ENCODE measurements at regions not wholly inside any gene's neighbourhood (a gene's known extent, or its start where the extent isn't known, plus 50 kb on each side); places are given as distances from the start of the nearest gene placed in this dataset.
"Not testable (repeated sequence)": the region's sequence is repeated elsewhere in the genome, so short reads cannot be mapped to it uniquely, and the experiment has no call there.

GRCh38 chr4:38386654-38387188 lies 277.3 kb upstream of the KLF3 start:
- WGBS, 10 experiments, result 40 to 100% (median 88%) methylated on average over 1 to 2 of the region's 2 CpGs
- ATAC-seq (replicated peaks in 6 of 8), result no peak
- Histone ChIP-seq H3K27ac (no peak overlapping the region), H3K4me1 (replicated peaks in 1 of 2) (peaks cover 33 to 37% of the 10 kb centered on the region in 2 donors), H3K4me3 (no peak overlapping the region)
- in situ Hi-C loops (cut with MboI; ENCODE audit: low pct_unique_long_range_greater_than_20kb in 2 of 9, low sequenced_read_pairs in 9 of 9, unreplicated experiment in 9 of 9), result no loop called here

- Histone ChIP-seq H3K27ac (no peak overlapping the region), H3K4me3 (no peak overlapping the region), H3K4me1 (replicated peaks in 1 of 2) (peaks cover 33 to 36% of the 10 kb centered on the region in 2 donors)
- 17 to 100% (median 77%) methylated on average over 1 of the region's 1 CpG; no CpG with 5 or more reads in 2 of the 10 experiments for WGBS, 10 experiments
- ATAC-seq (replicated peaks in 6 of 8), result peak in 2 of 8 experiments; percentile 24 to 45
- in situ Hi-C loops (cut with MboI; ENCODE audit: low pct_unique_long_range_greater_than_20kb in 2 of 9, low sequenced_read_pairs in 9 of 9, unreplicated experiment in 9 of 9), result no loop called here
Measured at GRCh38 chr4:38387348-38387747, 276.7 kb upstream of the KLF3 start.

GRCh38 chr4:38387819-38388218 lies 276.2 kb upstream of the KLF3 start:
- 67 to 100% (median 98%) methylated on average over 1 to 5 of the region's 5 CpGs; no CpG with 5 or more reads in 1 of the 10 experiments for WGBS, 10 experiments
- Histone ChIP-seq H3K27ac (no peak overlapping the region), H3K4me1 (replicated peaks in 1 of 2) (peaks cover 28 to 32% of the 10 kb centered on the region in 2 donors), H3K4me3 (no peak overlapping the region)
- no peak for ATAC-seq (replicated peaks in 6 of 8)
- in situ Hi-C loops (cut with MboI; ENCODE audit: low pct_unique_long_range_greater_than_20kb in 2 of 9, low sequenced_read_pairs in 9 of 9, unreplicated experiment in 9 of 9), result no loop called here

DNA sequence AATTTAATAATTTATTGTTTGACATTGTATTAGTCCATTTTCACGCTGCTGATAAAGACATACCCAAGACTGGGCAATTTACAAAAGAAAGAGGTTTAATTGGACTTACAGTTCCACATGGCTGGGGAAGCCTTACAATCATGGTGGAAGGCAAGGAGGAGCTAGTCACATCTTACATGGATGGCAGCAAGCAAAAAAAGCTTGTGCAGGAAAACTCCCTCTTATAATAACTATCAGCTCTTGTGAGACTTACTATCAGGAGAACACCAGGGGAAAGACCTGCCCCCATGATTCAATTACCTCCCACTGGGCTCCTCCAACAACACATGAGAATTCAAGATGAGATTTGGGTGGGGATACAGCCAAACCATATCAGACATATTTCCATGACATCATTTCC lies 275.1 kb upstream of the KLF3 start:
- ATAC-seq (replicated peaks in 6 of 8); H3K27ac ChIP-seq; in situ Hi-C loops (cut with MboI; ENCODE audit: low pct_unique_long_range_greater_than_20kb in 2 of 9, low sequenced_read_pairs in 9 of 9, unreplicated experiment in 9 of 9); H3K4me3 ChIP-seq: not testable (repeated sequence)
- H3K4me1 ChIP-seq (replicated peaks in 1 of 2), result peaks cover 19 to 21% of the 10 kb centered on the region in 2 donors
- 0 to 71% (median 52%) methylated on average over 1 of the region's 1 CpG; no CpG with 5 or more reads in 6 of the 10 experiments for WGBS, 10 experiments

DNA sequence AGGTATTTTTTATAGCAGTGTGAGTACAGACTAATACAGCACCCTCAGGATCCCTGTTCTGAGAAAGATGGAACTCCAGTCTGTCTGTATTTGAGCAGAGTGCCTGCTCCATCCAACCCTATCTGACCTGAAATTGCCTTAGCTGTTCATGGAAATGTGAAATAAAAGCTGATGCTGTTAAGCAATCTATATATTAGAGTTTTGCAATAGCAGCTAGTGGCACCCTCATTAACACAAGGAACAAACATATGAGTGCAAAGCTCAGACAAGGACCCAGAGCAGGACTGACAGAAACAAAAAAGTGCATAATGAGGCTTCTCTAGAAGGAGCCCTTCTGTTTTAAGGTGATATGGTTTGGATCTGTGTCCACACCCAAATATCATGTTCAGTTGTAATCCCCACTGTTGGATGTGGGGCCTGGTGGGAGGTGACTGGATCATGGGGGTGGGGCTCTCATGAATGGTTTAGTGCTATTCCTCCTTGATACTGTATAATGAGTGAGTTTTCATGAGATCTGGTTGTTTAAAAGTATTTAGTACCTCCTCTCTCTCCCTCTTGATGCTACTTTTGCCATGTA lies 272.9 kb upstream of the KLF3 start:
- H3K4me3 ChIP-seq, result no peak overlapping the region
- in situ Hi-C loops (cut with MboI; ENCODE audit: low pct_unique_long_range_greater_than_20kb in 2 of 9, low sequenced_read_pairs in 9 of 9, unreplicated experiment in 9 of 9), result no loop called here
- H3K4me1 ChIP-seq (replicated peaks in 1 of 2), result no peaks in the 10 kb centered on the region
- no peak for ATAC-seq (replicated peaks in 6 of 8)
- no peak overlapping the region for H3K27ac ChIP-seq

GRCh38 chr4:38392223-38392855 lies 271.7 kb upstream of the KLF3 start:
- WGBS, 10 experiments, result 11 to 100% (median 95%) methylated on average over 1 of the region's 1 CpG; no CpG with 5 or more reads in 2 of the 10 experiments
- in situ Hi-C loops (cut with MboI; ENCODE audit: low pct_unique_long_range_greater_than_20kb in 2 of 9, low sequenced_read_pairs in 9 of 9, unreplicated experiment in 9 of 9), result no loop called here
- H3K27ac ChIP-seq, result no peak overlapping the region
- no peak for ATAC-seq (replicated peaks in 6 of 8)
- no peak overlapping the region for H3K4me3 ChIP-seq
- no peaks in the 10 kb centered on the region for H3K4me1 ChIP-seq (replicated peaks in 1 of 2)

GRCh38 chr4:38396091-38396490 lies 267.9 kb upstream of the KLF3 start:
- 43 to 100% (median 91%) methylated on average over 1 to 3 of the region's 3 CpGs for WGBS, 10 experiments
- ATAC-seq (replicated peaks in 6 of 8), result no peak

GRCh38 chr4:38396845-38397547 lies 267.0 kb upstream of the KLF3 start:
- ATAC-seq (replicated peaks in 6 of 8), result peak in 5 of 8 experiments; percentile 20 to 88 (median 33)
- in situ Hi-C loops (cut with MboI; ENCODE audit: low pct_unique_long_range_greater_than_20kb in 2 of 9, low sequenced_read_pairs in 9 of 9, unreplicated experiment in 9 of 9), result no loop called here
- WGBS, 10 experiments, result 0 to 87% (median 59%) methylated on average over 1 to 4 of the region's 4 CpGs; no CpG with 5 or more reads in 2 of the 10 experiments

More at GRCh38 chr4:38396091-38396490, 267.9 kb upstream of the KLF3 start:
- no peaks in the 10 kb centered on the region for H3K4me1 ChIP-seq (replicated peaks in 1 of 2)
- H3K27ac ChIP-seq, result no peak overlapping the region
- H3K4me3 ChIP-seq, result no peak overlapping the region
- in situ Hi-C loops (cut with MboI; ENCODE audit: low pct_unique_long_range_greater_than_20kb in 2 of 9, low sequenced_read_pairs in 9 of 9, unreplicated experiment in 9 of 9), result no loop called here

GRCh38 chr4:38400946-38401345 lies 263.1 kb upstream of the KLF3 start:
- H3K4me1 ChIP-seq (replicated peaks in 1 of 2), result no peaks in the 10 kb centered on the region
- H3K4me3 ChIP-seq, result no peak overlapping the region
- no peak for ATAC-seq (replicated peaks in 6 of 8)
- in situ Hi-C loops (cut with MboI; ENCODE audit: low pct_unique_long_range_greater_than_20kb in 2 of 9, low sequenced_read_pairs in 9 of 9, unreplicated experiment in 9 of 9), result no loop called here
- H3K27ac ChIP-seq, result no peak overlapping the region
- 27 to 100% (median 88%) methylated on average over 1 to 3 of the region's 3 CpGs; no CpG with 5 or more reads in 1 of the 10 experiments for WGBS, 10 experiments

More at GRCh38 chr4:38396845-38397547, 267.0 kb upstream of the KLF3 start:
- H3K4me3 ChIP-seq, result no peak overlapping the region
- no peak overlapping the region for H3K27ac ChIP-seq
- no peaks in the 10 kb centered on the region for H3K4me1 ChIP-seq (replicated peaks in 1 of 2)

- 20 to 100% (median 97%) methylated on average over 1 to 3 of the region's 3 CpGs for WGBS, 10 experiments
- Histone ChIP-seq H3K4me3 (no peak overlapping the region), H3K27ac (no peak overlapping the region), H3K4me1 (replicated peaks in 1 of 2) (no peaks in the 10 kb centered on the region)
- in situ Hi-C loops (cut with MboI; ENCODE audit: low pct_unique_long_range_greater_than_20kb in 2 of 9, low sequenced_read_pairs in 9 of 9, unreplicated experiment in 9 of 9), result no loop called here
- ATAC-seq (replicated peaks in 6 of 8), result no peak
Measured at GRCh38 chr4:38406243-38406642, 257.8 kb upstream of the KLF3 start.

- Histone ChIP-seq H3K4me1 (replicated peaks in 1 of 2) (peaks cover 3 to 5% of the 10 kb centered on the region in 2 donors), H3K27ac (no peak overlapping the region), H3K4me3 (no peak overlapping the region)
- WGBS, 10 experiments, result 47 to 100% (median 89%) methylated on average over 1 to 2 of the region's 2 CpGs; no CpG with 5 or more reads in 3 of the 10 experiments
- no peak for ATAC-seq (replicated peaks in 6 of 8)
- in situ Hi-C loops (cut with MboI; ENCODE audit: low pct_unique_long_range_greater_than_20kb in 2 of 9, low sequenced_read_pairs in 9 of 9, unreplicated experiment in 9 of 9), result no loop called here
Measured at GRCh38 chr4:38409852-38410251, 254.1 kb upstream of the KLF3 start.

GRCh38 chr4:38411092-38411491 lies 252.9 kb upstream of the KLF3 start:
- H3K27ac ChIP-seq, result no peak overlapping the region
- peaks cover 8 to 13% of the 10 kb centered on the region in 2 donors for H3K4me1 ChIP-seq (replicated peaks in 1 of 2)
- in situ Hi-C loops (cut with MboI; ENCODE audit: low pct_unique_long_range_greater_than_20kb in 2 of 9, low sequenced_read_pairs in 9 of 9, unreplicated experiment in 9 of 9), result no loop called here
- 42 to 100% (median 71%) methylated on average over 1 to 4 of the region's 4 CpGs; no CpG with 5 or more reads in 1 of the 10 experiments for WGBS, 10 experiments
- H3K4me3 ChIP-seq, result no peak overlapping the region
- ATAC-seq (replicated peaks in 6 of 8), result no peak

GRCh38 chr4:38411981-38412536 lies 251.9 kb upstream of the KLF3 start:
- 0 to 100% (median 70%) methylated on average over 1 to 5 of the region's 5 CpGs; no CpG with 5 or more reads in 1 of the 10 experiments for WGBS, 10 experiments
- no peak for ATAC-seq (replicated peaks in 6 of 8)
- in situ Hi-C loops (cut with MboI; ENCODE audit: low pct_unique_long_range_greater_than_20kb in 2 of 9, low sequenced_read_pairs in 9 of 9, unreplicated experiment in 9 of 9), result no loop called here
- H3K4me1 ChIP-seq (replicated peaks in 1 of 2), result peaks cover 8 to 14% of the 10 kb centered on the region in 2 donors
- no peak overlapping the region for H3K27ac ChIP-seq
- no peak overlapping the region for H3K4me3 ChIP-seq
